ENCODE measurements at regions not wholly inside any gene's neighbourhood (a gene's known extent, or its start where the extent isn't known, plus 50 kb on each side); places are given as distances from the start of the nearest gene placed in this dataset.
"Not testable (repeated sequence)": the region's sequence is repeated elsewhere in the genome, so short reads cannot be mapped to it uniquely, and the experiment has no call there.

DNA sequence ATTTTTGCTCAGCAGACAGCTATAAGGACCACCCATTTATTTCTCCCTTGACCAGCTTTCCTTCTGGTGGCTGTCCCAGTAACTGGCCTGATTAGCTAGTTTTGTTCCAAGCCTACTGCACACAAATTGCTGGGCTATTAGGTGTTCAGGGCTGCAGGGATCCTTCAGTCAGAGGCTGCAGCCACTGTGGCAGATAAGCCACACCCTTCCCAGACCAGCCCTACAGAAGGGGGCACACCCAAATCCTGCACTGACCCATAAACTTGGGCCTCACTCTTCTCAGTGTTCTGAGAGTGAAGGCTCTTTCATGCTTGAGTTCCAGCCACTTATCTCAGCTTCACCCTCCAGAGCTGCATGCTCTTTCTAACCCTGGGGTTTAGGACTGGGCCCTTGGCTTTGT is 200.0 kb downstream of the AASDHPPT start:
- DNase-seq (ENCODE audit: low read depth, low spot score), result no peak

DNA sequence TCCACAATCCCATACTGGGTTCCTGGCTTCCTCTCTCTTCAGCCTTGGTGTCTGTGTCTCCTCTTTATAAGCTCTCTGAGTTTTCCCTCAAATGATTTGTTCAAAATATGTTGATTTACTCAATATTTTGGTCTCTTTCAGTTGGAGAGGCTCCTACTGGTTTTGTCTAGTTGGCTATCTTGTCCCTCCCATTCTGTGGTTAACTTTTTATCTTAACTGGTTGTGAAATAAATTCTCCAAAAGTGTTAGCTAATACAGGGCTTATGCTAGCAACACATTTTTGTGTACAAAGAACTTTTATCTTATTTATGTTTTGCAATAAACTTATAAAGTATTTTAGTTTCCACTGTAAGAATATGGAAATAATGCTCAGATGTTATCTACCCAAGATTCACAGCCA is 200.9 kb downstream of the AASDHPPT start:
- DNase-seq (ENCODE audit: low read depth, low spot score), result no peak

DNA sequence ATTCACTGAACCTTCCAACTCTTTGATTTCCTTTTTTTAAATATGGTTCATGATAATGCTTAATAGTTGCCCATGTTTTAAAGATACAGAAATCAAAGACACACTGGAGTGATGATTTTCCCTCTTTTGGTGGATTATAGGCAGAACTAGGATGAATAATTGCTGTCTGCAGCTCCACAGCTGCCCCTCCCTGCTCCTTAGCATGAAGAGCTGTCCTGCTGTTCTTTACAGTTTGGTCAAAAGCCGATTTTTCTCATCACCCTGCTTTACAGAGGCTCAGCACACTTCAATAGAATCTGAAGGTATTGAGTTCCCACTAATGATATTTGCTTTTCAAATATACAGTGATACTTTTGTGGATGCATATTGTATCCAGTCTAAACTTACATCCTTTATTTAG is 202.6 kb downstream of the AASDHPPT start:
- no peak for DNase-seq (ENCODE audit: low read depth, low spot score)

DNA sequence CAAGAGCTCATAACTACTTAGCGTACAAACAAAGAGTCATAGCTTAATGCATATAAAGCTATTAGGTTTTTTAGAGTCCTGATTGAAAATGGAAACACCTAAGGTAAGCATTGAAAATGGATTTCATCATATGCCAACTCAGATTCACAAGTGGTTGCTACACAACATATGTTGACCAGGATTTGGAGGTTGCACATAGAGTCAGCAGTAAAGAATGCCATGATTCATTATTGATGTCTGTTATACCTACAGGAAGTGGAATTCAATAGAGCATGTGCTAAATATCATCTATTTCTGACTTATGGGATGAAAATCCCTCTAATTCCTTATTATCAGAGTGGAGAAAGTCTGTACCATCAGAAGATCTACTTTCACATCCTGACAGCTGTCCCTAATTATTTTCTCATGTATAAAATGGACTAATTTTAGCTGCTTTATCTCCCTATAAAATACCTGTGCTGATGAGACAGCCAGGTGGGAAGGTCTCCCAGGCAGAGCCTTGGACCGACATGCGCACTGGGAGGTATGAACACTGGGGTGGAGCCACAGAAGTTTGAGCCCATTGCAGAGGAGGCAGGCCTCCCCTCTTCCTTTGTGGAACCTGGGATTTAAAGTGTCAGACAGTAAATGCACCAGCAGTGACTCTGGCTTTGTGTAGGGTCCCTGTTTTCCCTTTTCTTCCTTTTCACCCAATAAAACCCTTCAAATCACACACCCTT is 204.2 kb downstream of the AASDHPPT start:
- DNase-seq (ENCODE audit: low read depth, low spot score), result no peak

DNA sequence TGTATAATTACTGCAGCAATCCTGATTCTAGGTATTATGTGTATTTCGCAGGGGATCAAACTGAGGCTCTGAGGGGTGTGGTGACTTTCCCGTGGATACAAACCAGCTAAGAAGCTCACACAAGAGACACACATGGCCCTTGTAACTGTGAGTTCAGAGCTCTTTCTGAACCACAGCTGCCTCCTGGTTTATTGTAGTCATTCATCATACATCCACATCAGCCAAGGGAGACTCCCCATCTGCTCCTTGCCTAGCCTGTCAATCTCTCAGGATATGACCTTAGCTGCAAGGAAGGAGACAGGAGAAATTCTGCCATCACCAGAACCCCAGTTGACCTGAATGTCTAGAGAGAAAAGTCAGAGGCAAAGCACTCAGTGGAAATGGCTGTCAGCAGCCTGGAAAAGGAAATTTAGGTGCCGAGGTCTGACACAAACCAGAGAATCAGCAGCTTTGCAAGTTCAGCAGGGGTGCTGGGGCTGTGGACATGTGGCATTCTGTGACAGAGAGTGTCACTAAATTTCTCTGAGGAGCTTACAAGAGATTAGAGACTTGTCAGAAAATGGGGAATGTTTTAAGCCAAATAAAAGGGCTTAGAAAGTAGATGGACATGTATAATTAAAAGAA is 209.5 kb downstream of the AASDHPPT start:
- no peak for DNase-seq (ENCODE audit: low read depth, low spot score)

DNA sequence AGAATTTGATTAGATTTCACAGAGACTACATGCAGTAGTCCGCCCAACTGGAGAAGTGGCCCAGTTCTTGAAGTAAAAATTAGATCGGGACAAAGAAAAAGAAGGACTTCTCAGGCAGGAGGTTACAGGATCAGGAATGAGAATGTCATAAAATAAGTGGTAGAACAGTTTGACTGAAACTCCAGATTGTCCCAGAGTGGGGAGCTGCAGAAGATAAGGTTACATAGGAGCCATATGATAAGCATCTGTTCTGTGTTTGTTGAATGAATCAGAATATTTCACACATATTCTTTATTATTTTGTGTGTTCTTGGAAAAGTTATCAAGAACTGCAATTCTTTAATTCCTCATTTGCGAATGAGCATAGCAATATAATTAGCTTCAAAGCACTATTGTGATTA is 210.6 kb downstream of the AASDHPPT start:
- no peak for DNase-seq (ENCODE audit: low read depth, low spot score)

DNA sequence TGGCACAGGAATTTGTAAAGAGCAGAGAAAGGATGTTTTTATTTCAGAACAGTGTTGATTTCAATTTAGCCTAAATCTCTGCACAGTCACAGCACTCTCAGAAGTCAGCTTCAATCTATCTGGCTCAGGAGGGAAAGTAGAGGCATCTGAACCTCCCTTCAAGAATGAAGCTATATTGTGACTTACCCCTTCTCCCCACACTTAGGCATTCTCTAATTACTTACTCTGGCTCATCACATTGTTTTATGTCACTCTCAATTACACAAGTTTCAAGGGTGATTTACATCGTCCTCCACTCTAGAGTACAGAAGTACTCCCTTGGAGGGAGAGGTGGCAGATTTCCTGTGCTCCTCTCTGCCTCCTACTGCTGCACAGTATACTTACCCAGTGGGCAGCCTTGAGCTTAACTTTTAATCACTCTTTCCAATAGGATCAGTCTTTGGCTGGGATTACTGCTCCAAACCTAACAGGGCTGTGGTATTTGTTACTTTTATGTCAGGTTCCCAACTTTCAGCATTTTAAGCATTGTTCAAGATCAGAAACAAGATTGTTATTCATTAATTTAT is 211.4 kb downstream of the AASDHPPT start:
- DNase-seq (ENCODE audit: low read depth, low spot score), result no peak

DNA sequence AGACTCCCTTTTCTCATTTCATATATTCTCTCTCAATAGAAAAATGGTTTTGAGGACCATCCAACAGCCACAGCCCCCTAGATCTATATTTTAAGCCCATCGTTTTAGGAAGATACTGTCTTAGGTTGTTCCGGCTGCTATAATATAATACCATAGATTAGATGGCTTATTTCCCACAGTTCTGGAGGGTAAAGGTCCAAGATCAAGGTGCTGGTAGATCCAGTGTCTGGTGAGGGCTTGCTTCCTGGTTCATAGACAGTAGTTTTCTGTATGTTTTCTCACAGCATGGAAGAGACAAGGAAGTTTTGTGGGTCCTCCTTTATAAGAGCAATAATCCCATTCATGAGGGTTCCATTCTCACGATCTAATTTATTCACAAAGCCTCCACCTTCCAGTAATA is 215.1 kb downstream of the AASDHPPT start:
- no peak for DNase-seq (ENCODE audit: low read depth, low spot score)

DNA sequence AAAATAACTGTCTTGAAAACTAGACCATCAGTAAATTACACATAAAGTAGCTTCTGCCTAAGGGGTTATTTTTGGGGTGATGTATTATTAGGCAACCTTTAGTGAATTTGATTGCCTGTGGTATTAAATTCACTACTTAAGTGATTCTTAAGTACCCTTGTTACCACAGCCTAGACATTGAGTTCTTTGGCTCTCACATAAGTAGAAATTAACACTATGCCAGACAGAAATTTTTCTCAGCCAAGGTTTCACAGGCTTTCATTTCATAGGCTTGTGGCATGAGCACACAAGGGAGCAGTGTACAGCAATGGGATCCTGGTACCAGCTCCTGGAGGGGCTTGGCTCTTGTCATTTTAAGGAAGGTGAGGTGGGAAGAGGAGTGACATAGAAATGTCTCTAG is 218.5 kb downstream of the AASDHPPT start:
- no peak for DNase-seq (ENCODE audit: low read depth, low spot score)

DNA sequence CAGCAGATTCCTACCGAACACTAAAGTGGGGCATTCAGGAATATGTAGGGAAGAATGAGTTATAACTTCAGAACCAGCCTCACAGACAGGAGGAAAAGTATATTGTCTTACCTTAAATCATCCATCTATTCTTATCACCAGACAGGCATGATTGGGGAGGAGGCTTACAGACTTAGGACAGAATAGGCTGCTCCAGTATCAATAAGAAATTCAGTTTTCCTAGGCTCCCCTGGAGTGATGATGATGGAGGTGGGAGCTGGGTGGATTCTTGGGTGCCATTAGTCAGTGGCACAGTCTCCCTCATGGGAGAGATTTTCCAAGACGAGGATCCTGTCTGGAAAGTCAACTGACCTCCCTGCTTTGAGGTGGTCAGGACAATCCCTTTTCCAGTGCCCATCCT is 225.0 kb downstream of the AASDHPPT start:
- no peak for DNase-seq (ENCODE audit: low read depth, low spot score)

DNA sequence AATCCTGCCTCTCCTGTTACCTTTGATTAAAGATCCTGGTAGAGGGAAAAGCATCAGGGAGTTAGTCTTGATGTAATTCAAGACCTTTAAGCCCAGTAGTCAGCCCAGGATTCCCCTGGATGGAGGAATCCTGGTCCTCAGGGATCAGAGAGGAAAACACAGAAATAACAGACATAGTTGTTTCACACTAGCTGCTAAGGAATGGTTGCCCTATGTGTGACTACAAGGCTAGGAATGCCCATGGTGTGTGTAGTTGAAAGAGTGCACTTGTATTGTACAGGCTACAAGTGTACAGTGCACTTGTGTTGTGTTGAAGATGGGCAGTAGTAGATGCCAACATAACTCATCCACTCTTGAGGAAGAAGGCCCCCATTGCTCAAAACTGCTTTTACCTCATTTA is 226.8 kb downstream of the AASDHPPT start:
- no peak for DNase-seq (ENCODE audit: low read depth, low spot score)

DNA sequence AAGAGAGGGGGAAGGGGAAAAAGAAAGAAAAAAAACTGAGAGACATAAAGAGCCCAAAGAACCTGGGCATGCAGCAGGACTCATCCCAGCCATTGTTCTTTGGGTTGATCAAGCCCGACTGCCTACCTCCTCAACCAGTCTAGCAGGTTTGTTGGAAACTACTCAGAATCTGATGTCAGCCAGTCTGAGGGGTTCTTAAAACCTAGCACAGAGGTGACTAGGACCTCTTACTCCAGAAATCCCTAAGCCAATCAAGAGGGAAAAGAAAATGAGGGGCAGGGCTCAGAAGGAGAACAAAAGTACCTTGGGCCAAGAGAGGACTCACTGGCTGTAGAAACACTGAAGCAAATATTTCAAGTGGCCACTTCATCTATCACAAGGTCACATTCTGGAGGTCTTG is 228.0 kb downstream of the AASDHPPT start:
- no peak for DNase-seq (ENCODE audit: low read depth, low spot score)

DNA sequence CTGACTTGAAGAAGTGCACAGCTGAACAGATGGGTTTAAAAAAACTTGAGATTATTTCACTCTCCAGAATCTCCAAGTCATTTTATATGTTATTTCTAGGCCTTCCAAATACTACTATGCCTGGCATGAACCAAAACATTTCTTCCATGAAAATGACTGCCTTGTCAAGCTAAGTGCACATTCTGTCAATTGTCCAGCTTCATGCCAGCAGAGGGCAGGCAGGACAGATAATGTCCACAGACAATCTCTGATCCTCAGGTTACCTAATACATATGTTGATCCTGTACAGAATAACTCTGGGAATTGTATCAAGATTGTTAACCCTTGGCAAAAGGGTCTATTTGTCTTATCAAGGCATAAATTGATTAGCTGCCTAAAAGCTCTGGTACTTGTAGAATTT is 229.5 kb downstream of the AASDHPPT start:
- no peak for DNase-seq (ENCODE audit: low read depth, low spot score)

DNA sequence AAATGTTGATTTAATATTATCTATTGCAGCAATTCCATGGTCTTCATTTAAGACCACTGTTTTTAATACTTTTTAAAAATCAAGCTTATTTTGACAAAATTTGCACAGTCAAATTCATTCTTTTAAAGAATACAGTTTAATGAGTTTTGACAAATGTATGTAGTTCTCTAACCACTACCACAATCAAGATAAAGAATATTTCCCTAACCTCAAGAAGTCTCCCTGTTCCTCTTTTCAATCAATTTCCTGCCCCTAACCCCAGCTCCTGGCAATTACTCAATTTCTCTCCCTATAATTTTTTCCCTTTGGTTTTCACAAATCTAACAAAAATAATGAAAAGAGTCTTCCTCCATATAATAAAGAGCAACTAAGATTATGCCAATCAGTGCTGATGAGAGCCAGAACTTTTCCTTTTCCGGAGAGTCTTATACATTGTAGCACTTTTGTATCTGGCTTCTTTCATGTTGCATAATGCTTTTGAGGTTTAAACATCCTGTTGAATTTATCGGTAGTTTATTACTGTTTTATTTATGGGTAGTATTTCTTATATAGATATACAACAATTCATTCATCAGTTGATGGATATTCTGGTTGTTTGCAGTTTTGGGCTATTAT is 231.7 kb downstream of the AASDHPPT start:
- no peak for DNase-seq (ENCODE audit: low read depth, low spot score)

DNA sequence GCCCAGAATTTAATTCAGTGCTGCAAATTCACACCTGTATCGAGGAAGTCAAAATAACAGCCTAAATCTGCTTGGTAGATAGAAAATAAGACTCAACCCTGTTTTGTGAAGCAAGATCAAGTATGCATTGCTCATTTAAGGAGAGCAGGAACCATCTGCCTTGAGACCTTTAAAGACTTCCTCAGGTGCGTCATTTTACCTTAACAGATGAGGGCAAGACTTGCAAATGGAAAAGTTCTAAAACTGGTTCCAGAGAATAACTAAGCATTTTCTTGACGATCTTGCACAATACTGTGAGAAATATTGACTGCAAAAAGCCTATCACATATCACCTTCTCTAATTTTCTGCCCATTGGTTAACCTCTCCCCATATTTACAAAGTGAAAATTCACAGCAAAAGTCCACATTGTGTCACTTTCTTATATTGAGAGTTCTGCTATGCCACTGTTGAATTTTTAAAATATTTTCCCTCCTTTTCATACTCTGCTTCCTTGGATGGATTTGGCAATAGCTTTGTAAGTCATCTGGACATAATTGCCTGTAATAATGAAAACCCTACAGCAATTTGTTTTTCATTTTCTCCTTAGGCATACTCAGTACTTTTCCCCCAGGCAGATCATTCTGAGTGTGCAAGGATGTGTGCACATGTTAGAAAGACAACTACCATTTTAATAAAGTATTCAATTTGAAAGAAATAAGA is 234.2 kb downstream of the AASDHPPT start:
- DNase-seq (ENCODE audit: low read depth, low spot score), result no peak

DNA sequence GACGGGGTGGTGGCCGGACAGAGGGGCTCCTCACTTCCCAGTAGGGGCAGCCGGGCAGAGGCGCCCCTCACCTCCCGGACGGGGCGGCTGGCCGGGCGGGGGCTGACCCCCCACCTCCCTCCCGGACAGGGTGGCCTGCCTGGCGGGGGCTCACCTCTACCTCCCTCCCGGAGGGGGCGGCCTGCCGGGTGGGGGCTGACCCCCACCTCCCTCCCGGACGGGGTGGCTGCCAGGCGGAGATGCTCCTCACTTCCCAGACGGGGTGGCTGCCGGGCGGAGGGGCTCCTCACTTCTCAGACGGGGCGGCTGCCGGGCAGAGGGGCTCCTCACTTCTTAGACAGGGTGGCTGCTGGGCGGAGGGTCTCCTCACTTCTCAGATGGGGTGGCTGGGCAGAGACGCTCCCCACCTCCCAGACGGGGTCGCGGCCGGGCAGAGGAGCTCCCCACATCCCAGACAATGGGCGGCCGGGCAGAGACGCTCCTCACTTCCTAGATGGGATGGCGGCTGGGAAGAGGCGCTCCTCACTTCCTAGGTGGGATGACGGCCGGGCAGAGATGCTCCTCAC is 239.8 kb downstream of the AASDHPPT start:
- not testable (repeated sequence) for DNase-seq (ENCODE audit: low read depth, low spot score)

DNA sequence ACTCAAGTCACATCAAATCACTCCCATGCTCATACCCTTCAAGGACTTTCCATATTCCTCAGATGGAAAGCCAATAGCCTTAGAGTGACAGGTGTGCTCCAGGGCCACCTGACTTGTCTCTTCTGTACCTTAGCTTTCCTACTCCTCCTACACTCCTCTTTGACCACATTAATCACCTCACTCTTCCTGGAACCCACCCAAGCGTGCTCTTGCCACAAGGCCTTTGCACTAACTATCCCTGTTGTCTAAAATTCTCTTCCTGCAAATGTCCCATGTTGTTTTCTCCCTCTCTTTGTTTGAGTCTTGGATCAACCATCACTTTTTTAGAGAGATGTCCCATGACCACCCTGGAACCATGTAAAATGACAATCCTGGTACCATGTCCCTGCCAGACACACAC is 244.1 kb downstream of the AASDHPPT start:
- DNase-seq (ENCODE audit: low read depth, low spot score), result no peak

DNA sequence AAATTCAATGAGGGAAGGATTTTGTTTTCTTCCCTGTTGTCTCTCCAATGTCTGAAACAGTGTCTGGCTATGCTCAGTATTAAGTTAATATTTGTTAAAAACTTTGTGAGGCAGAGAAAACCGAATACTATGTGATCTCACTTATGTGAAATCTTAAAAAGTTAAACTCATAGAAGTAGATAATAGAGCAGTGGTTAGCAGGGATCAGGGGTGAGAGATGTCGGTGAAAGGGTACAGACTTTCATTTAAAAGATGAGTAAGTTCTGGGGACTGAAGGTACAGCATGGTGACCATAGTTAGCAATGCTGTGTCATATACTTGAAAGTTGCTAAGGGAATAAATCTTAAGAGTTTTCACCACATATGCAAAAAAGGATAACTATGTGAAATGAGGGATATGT is 244.6 kb downstream of the AASDHPPT start:
- no peak for DNase-seq (ENCODE audit: low read depth, low spot score)

DNA sequence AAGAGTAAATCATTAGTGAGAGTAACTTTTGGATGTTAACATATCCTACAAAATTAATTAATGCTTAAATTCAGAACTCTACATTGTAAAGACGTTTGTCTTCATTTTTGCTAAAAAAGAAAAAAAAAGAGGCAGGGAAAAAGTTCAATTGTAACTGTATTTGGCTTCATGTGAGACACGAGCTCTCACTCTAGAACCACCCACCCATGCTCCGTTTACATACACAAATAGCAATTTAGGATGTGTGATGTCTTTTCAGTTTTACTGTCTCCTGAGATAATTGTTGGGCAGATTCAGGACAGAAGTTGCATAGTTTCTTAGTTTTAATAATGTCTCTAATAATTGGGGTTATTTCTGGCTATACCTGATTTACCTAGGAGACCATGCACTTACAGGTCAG is 248.6 kb downstream of the AASDHPPT start:
- no peak for DNase-seq (ENCODE audit: low read depth, low spot score)

DNA sequence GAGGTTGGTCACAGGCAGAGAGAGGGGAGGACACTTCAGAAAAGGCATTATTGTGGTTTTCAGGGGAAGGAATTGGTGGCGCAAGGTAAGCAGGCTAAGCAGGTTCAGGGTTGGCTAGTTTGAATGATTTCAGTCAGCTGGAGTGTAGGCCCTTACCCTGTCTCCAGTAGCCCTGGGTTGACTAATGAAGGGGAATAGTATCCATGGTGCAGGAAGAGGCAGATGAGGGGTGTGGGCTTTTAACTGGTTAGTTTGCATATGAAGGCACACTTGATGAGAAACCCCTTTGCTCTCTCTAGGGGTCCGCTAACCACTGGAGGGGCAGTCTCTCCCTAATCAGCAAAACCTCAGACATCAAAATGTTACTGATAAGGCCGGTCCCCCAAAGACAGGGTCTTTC is 249.7 kb downstream of the AASDHPPT start:
- DNase-seq (ENCODE audit: low read depth, low spot score), result no peak

DNA sequence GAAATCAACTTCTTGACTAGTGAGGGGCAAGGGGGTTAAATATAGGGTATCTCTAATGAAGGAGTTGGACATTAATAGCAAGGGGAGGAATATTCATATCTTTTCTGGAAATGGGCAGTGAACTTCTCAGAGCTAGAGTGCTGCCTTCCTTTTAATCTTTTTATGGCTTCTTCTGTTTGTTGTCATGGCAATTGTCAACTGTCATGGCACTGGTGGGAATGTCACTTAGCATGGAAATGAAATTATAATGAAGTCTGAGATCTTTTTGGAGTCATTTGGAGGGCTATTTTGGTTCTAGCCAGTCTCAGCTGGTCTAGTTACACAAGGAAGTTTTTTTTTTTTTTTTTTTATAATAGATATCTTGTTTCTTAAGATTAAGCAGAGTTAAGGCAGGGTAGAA is 250.2 kb downstream of the AASDHPPT start:
- DNase-seq (ENCODE audit: low read depth, low spot score), result no peak
